GM21390 (cell line): ENCODE measurements at regions not wholly inside any gene's neighbourhood (a gene's known extent, or its start where the extent isn't known, plus 50 kb on each side); places are given as distances from the start of the nearest gene placed in this dataset.

Source experiments
- ATAC-seq: cut with Tn5 transposase; IDR thresholded peaks from one replicate; pipeline ENCODE4 v1.9.1; 2021; ENCODE audit not compliant: unreplicated experiment

DNA sequence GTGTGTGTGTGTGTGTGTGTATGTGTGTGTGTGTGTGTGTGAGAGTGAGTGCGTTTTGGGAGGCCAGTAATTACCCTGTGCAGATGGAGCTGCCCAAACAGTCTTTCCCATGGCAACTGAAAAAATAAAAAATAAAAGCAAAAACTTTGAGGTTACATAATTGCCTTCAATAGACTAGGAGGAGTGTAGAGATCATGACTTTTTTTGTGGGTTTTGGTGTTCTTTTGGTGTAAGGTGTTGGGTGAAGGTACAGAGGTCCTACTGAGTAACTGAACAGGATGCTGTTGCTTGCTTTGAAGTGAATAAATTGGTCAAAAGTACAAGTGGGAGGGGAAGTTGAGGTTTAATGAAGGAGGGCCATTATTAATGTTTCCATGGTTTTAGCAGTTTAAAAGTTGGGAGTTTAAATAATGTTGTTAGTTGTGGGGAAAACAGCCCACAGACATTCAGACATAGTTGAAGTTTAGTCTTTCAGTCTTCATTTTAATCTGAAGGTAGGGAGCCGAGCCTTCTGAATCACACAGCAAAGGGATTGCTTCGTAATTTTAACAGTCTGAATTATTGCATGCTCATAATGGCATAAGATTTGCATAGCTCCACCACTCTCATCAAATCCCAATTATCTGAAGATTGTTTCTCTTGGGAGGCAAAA lies 251.4 kb downstream of the PRL start:
- no peak for ATAC-seq

DNA sequence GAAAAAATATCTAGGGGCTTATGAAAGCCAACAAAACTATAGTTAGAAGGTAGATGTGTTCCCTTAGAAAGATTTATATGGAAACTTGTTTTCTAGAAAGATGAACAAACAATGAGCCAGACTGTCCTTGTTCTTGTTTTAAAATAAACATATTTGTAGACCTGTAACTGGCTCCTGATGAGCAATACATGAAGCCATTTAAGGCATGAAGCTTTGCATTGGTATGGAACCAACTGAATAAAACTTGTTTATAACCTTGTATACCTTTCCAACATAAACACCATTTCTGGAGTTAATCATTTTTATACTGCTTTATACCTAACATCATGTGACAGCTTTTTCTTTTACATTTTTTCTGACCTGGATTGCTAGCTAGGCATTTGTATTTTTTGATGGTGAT lies 247.8 kb downstream of the PRL start:
- no peak for ATAC-seq

DNA sequence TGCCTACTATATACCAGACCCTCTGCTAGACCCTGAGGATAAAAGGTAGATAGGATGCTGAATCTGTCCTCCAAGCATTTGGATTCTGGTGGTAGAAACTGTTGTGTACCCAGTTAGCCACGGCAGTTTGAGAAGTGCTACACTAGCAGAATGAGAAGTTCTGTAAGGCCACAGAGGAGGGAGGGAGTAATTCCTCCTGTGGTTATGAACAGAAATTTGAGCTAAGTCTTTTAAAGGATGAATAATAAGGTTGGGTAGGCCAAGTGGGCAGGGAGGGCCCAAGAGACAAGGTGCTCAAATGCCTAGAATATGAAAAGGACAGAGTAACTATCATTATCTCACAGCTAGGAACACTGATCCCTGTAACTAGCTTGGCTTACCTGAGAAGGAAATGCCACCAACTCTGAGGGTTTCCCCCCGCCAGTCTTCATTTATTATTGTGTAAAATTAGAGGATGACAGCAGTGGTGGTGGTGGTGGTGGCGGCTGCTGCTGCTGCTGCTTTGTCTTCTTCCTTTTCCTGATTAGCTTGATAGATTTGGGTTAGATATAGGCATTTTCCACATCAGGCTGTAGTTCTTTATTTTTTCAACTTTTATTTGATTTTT lies 243.3 kb downstream of the PRL start:
- no peak for ATAC-seq

DNA sequence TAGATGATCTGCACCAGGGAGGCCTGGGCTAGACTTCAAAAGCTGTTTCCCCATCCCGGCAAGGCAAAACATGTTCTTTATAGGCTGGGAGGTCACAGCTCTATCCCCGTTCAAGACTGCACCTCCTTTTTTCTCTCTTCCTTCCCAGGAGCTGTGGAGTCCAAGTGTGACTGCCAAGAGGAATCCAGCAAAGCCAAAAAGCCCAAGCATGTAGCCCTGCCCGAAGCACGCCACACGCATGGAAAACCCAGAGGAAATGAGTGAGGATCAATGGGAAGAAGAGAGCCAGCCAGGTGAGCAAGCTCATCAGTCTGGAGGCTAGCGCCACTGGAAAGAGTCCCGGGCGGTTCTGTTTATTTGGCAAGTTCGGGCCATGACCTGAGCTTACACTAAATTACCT lies 240.4 kb downstream of the PRL start:
- ATAC-seq, result no peak

DNA sequence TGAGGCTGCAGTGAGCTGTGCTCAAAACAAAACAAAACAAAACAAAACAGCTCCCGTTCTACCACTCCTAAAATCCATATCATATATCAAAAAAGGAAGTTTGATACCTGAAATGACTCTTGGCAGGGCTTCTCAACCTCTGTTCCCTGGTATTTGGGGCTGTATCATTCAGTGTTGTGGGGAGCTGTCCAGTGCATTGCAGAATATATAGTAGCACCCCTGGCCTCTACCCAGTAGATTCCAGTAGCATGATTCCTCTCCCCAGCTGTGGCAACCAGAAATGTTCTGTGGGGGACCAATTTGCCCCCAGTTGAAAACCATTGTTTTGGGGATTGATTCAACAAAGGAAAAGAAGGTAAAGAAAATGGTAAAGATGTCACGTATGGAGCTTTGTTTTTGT lies 238.9 kb downstream of the PRL start:
- ATAC-seq, result no peak

- no peak for ATAC-seq
These were observed 237.7 kb downstream of the PRL start for GRCh38 chr6:22059126-22059525.

DNA sequence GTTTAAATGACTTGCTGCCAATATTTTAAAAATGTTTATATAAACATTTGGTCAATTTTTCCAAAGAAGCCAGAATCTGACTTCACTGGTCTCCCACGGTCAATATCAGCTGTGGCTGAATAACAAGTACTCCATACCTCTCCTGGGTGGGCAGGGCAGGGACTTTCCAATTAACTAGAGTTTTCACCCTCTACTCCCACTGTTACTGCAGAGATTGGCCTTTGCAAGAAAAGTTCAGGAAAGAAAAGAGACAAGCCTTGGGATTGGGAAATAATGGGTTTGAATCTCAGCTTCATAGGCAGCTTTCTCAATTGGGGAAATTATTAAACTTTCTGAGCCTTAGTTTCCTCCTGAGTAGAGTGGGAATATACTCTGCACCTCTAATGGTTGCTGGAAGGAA lies 236.9 kb downstream of the PRL start:
- ATAC-seq, result no peak

- ATAC-seq, result peak; percentile 65
These were observed 233.9 kb downstream of the PRL start for GRCh38 chr6:22062807-22063408.

GRCh38 chr6:22064558-22064957 lies 232.3 kb downstream of the PRL start:
- no peak for ATAC-seq

- no peak for ATAC-seq
These were observed 229.7 kb downstream of the PRL start for GRCh38 chr6:22067122-22067521.

- ATAC-seq, result no peak
These were observed 229.2 kb downstream of the PRL start for GRCh38 chr6:22067671-22068070.

- ATAC-seq, result peak; percentile 39
These were observed 228.1 kb downstream of the PRL start for GRCh38 chr6:22068561-22069305.

DNA sequence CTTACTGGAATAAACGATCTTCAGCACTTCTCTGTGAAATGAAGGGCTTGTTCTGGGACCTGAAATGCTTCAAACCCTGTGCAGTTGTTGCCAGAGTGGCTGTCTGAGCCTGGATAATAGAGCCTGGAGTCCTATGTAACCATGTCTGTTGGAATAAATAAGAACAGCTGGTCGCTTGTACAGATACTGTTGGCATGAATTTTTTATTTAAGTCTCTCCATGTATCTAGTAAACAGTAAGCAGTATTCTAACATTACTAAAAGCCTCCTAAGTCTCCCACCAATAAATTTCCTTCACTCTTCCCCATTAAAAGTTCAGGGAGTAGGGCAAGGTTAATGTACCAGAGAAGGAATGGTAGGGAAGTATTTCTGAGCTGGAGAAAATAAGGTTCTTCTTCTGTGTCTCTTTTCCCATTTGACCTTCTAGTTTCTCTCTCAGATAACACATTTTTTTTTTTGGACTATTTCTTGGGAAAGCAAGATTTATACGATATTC lies 227.5 kb downstream of the PRL start:
- no peak for ATAC-seq

DNA sequence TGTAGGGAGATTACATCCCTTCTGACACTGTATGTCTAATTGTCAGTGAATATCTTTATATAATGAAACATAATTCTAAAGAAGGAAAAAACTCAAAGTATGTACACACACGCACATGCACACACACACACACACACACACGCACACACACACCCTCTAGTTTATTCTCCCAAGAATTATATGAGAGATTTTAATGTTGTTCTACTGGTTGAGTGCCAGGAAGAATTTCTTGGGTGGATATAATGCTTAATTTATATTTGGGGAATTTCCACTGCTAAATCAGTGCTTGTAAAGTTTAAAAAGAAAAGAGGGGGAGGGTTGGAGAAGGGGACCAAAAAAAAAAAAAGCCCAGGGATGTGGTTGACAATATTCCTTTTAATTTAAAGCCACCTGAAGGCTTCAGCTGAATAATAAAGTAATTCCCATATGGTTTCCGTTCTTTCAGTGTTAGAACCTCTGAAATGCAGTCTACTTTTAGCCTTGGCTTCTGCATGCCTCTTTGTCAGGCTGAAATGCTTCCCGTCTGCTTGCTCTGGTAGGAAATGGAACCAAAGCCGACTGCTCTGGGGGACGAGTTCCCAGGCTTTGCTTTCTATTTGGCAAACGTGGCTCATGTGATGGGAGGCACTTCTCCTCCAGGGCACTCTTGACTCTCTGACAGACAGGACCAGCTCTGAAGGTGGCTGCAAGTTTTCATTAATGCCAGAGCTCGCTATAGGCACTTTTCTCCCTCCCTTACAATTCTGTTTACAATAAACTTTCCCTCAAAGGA lies 225.4 kb downstream of the PRL start:
- no peak for ATAC-seq

DNA sequence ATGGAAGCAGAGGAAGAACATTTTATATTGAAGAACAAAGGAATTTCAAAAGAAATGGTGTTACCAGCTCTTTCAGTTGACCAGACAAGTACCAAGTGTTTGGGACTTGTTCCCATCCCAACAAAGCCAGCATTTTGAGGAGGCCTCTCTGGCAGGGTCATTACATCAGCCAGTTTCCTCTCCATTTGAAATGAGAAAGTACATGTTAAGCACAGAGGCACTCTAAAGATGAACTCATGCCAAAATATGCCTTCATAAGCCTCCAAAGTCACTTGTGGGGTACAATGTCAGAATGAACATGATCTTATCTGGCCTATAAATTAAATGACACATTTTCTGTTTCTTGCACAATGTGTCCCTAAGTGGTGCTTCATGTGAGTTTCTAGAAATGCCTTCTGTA lies 223.9 kb downstream of the PRL start:
- ATAC-seq, result no peak

GRCh38 chr6:22073516-22074198 lies 223.2 kb downstream of the PRL start:
- no peak for ATAC-seq

DNA sequence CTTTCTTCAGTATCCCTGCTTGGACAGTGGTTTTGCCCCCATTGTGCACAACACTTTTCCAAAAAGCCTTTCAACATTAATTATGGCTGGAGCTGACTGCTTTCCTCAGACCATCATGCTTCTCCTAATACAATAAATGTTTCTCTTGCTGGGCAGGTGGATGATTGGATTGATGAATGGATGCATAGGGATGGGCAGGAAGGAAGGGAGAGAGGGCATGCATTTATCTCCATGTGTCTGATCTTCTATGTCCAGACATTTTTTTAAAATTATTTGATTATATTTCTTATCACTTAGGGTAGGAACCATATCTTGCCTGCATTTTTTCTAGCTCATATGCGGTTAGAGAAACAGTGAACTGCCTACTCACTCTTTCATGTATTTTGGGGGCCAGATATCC lies 218.5 kb downstream of the PRL start:
- ATAC-seq, result no peak

DNA sequence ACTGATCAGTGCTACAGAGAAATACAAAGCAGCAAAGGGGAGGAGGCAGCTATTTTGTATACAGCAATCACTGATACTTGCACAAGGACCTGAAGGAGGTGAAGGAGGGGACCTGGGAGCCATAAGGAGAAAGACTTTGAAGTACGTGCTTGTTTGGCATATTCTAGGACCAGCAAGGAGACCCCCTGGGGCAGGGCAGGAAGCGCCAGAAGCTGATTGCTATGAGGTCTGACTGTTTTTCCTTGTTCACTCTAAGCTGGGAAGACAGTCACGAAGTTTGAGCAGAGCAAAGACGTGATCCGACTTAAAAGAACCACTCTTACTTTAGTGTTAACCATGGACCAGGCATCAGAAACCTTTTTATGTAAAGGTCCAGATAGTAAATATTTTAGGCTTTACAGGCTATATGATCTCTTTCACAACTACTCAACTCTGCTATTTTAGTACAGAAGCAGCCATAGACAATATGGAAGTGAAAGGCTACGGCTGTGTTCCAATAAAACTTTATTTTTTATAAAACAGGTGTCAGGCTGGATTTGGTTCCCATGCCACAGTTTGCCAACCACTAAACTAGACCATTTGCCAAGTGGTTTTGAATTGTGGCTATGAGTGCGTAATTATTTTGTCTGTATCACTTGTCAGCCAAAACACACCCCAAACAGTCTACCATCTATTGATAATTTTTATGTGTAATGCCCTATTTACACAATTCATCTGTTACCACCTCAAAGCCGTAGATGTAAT lies 217.9 kb downstream of the PRL start:
- ATAC-seq, result no peak

DNA sequence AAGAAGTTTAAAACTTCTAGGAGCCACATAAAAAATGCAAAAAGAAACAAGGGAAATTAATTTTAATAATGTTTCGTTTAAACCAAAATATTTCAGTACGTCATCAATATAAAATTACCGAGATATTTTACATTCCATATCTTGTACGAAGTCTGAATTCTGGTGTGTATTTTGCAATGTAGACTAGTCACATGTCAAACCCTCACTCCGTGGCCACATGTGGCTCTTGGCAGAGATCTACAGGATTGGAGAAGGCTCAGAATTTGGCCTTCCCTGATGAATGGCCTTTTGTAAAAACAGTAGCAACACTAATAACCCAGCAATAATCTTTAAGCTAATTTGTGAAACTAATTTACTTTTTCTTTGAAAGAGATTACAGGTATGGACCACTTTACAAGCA lies 217.1 kb downstream of the PRL start:
- no peak for ATAC-seq

GRCh38 chr6:22081709-22082108 lies 215.1 kb downstream of the PRL start:
- ATAC-seq, result peak; percentile 63
